Epidermal melanocyte (primary cell): ENCODE measurements at regions not wholly inside any gene's neighbourhood (a gene's known extent, or its start where the extent isn't known, plus 50 kb on each side); places are given as distances from the start of the nearest gene placed in this dataset.
A peak's percentile ranks its signal among the peaks of the same experiment; 100 is the strongest.

Experiments
- DNase-seq: peaks from one replicate; pipeline ENCODE4 v3.0.0; 2011; ENCODE audit warnings: low spot score; ENCODE audit not compliant: insufficient read length

DNA sequence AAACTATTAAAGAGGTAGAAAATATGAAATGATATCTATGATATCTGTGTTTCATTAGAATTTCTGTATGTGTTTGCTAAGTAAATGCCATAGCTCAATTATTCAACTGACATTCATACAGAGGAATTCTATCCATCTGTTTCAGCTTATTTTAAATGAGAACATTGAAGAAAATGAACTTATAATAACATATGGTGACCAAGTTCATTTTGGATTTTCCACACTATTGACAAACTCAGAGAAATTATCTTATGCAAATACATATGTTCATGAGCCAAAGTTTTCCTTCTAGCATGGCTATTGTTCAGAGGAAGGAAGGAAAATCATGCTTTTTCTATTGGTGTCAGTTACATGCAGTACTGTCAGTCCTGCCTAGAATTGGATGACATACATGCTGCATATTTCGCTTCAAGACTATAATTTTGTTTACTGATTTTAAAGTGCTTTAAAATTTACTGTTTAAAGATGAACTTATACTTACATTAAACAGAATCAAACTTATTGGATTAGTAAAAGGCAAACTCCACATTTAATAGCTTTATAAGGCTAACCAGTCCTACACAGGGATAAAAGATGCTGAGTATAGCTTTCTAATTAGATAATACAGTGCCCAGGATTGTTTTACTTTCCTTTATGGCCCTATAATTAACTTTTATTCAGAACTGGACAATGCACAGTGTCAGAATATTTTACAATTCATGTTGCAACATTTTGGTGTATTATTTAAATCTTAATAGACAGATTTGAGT, 646.2 kb downstream of the TRAM1L1 start:
- DNase-seq, result no peak

DNA sequence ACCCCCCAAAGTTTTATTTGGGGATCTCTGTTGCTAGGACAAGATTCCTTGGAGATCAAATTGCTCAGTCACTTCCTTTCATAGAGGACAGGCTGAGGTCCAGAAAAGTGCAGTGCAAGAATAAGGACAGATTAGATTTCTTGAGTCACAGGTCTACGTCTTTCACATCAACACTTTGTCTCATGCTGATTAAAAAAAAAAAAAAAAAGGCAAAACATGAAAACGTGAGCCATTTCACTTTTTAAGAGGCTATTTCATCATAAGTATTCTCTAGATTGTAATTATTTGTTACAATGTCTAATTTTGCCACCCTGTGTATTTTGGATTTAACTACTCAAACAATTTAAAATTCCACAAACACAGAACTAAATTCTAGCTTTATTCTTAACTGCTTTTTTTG, 647.0 kb downstream of the TRAM1L1 start:
- no peak for DNase-seq

DNA sequence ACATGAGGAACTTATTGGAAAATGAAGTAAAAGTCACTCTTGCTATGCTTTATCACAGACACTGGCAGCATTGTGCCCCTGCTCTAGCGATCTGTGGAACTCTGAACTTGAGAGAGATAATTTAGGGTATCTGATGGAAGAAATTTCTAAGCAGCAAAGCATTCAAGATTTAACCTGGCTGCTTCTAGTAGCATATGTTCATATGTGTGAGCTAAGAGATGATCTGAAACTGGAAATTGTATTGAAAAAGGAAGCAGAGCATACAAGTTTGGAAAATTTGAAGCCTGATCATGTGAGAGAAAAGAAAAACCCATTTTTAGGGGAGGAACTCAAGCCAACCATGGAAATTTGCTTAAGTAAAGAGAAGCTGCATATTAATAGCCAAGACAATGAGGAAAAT, 657.7 kb downstream of the TRAM1L1 start:
- no peak for DNase-seq

- no peak for DNase-seq
Measured at GRCh38 chr4:116413222-116413621, 672.2 kb downstream of the TRAM1L1 start.

GRCh38 chr4:116401293-116401692, 684.1 kb downstream of the TRAM1L1 start:
- DNase-seq, result no peak

- no peak for DNase-seq
Measured at GRCh38 chr4:116400480-116400879, 684.9 kb downstream of the TRAM1L1 start.

GRCh38 chr4:116397714-116398113, 687.7 kb downstream of the TRAM1L1 start:
- DNase-seq, result no peak

- DNase-seq, result no peak
Measured at GRCh38 chr4:116397291-116397690, 688.1 kb downstream of the TRAM1L1 start.

DNA sequence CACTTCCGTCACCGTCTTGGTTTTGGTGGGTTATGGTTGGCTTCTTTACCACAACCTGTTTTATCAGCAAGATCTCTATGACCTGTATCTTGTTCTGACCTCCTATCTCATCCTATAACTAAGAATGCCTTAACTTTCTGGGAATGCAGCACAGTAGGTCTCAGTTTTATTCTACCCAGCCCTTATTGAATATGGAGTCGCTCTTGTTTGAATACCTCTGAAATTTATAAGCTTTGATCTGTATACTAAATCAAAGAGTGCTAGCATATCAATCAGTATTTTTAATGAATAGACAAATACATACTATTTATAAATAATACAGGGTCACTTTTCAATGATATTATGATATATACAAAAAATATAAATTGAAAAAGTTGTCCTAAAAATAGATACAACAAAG, 690.0 kb downstream of the TRAM1L1 start:
- DNase-seq, result no peak

DNA sequence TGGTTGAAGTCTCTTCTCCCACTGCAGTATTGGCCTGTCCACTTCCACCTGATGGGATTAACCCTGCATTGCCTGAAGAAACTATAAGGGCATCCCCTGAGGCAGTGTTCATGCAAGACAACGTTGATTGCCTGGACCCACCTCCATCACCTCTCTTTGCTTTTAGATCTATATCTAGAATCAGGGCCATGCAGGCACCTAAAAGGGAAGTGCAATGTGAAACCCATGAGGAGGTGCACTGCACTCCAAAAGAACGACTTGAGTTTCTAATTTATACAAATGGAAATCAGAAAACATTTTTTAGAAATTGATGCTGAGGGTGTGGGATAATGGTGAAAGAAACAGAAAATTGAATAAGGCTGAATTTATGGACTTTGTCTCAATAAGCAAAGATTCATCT, 694.4 kb downstream of the TRAM1L1 start:
- no peak for DNase-seq

DNA sequence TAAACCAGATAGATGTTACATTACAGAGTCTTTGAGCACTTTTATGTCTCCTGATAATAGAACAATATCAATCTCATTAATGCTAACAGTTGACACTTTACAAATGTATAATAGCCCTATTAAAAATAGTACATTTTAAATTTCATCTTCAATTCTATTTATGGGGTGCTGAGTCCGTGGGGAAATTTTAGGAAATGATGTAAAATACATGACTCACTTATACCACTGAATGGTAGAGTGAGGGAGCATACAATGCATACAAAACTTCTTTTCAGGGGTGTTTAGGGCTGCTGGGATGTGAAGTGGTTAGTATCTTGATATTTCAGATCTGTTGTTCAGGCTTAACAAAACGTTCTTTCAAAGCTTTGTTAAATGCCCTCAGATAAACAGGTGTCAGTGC, 696.2 kb downstream of the TRAM1L1 start:
- DNase-seq, result no peak

DNA sequence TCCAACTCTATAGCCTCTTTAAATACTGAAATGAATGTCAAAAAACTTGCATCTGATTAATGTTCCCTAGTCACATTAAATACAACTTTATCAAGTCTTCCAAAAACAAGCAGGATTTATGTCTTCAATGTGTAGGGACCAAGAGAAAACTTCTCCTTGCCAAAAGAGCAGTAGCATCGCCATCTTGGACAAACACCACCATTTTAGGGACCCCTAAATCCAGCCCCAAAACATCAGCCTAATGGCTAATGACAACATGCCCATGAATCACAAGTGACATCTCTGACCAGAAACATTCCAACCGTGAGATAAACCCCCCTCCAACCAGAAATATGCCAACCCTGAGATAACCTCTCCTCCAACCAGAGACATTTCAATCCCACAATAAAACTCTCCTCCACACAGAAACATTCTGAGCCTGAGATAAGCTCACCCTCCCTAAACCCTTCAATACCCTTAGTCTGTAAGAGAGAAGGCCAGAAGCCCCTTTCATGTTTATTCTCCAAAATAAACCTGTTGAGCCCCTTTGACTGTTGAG, 697.4 kb downstream of the TRAM1L1 start:
- no peak for DNase-seq

- no peak for DNase-seq
Measured at GRCh38 chr4:116386856-116387255, 698.5 kb downstream of the TRAM1L1 start.

DNA sequence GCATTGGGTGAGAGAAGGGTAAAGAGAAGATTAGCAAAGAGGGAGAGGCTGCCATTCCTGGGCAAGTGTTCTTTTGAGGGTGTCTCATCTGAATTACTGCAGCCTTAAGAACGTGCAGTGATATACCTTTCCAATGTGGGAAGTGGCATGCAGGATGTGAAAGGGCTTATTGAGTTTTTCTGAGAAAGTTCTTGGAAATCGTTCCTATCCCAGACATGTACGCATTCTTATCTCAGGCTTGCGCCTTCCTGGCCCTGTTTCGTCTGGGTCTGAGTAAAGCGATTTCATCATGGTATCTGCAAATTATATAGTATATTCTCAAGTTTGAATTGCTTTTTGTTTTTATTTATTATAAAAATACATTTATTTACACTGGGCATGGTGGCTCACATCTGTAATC, 699.8 kb downstream of the TRAM1L1 start:
- no peak for DNase-seq

GRCh38 chr4:116374815-116375214, 710.6 kb downstream of the TRAM1L1 start:
- DNase-seq, result no peak

GRCh38 chr4:116362583-116362982, 722.8 kb downstream of the TRAM1L1 start:
- no peak for DNase-seq

- no peak for DNase-seq
Measured at GRCh38 chr4:116361790-116362189, 723.6 kb downstream of the TRAM1L1 start.

GRCh38 chr4:116358633-116359222, 726.6 kb downstream of the TRAM1L1 start:
- DNase-seq, result peak; percentile 35

GRCh38 chr4:116357758-116358157, 727.6 kb downstream of the TRAM1L1 start:
- DNase-seq, result no peak

DNA sequence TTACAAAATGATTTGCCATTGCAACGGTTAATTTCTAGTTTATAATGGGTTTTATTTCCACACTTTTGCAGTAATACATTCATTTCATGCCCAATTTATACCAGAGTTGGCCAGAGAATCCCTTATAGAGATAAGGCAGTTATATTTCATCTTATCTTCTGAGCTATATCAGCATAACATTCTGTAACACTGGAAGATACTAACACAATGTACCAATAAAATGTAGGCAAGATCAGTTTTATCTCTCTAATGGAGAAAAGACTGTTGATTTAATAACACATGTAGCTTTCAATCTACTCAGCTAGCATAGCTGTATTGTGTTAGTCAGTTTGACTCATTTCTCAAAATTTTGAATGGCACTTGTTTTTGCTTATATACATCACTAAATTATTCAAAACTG, 738.6 kb downstream of the TRAM1L1 start:
- no peak for DNase-seq

DNA sequence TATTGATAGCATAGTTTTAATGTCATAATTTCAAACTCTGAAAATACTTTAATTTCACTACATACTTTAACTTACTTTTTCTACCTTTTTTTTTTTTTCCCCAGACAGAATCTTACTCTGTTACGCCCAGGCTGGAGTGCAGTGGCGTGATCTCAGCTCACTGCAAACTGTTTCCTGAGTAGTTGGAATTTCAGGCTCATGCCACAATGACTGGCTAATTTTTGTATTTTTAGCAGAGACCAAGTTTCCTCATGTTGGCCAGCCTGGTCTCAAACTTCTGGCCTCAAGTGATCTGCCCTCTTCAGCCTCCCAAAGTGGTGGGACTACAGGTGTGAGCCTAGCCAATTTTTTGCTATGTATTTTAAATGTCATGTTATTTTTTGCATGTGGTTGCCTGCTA, 741.6 kb downstream of the TRAM1L1 start:
- DNase-seq, result no peak

- DNase-seq, result no peak
Measured at GRCh38 chr4:116342143-116342542, 743.2 kb downstream of the TRAM1L1 start.

- no peak for DNase-seq
Measured at GRCh38 chr4:116332508-116332907, 752.9 kb downstream of the TRAM1L1 start.
